Stimulated activated CD8-positive, alpha-beta memory T cell treated with anti-CD3 and anti-CD28 coated beads, Interleukin-4, amount 100 ng/mL, for 48 hours (primary cell): ENCODE measurements at regions not wholly inside any gene's neighbourhood (a gene's known extent, or its start where the extent isn't known, plus 50 kb on each side); places are given as distances from the start of the nearest gene placed in this dataset.

Experiments used
- DNase-seq: peaks from one replicate; pipeline ENCODE4 v3.0.0-alpha.2; 2020

- no peak for DNase-seq
Measured at GRCh38 chr6:113326781-113327180, 530.4 kb upstream of the MARCKS start.

DNA sequence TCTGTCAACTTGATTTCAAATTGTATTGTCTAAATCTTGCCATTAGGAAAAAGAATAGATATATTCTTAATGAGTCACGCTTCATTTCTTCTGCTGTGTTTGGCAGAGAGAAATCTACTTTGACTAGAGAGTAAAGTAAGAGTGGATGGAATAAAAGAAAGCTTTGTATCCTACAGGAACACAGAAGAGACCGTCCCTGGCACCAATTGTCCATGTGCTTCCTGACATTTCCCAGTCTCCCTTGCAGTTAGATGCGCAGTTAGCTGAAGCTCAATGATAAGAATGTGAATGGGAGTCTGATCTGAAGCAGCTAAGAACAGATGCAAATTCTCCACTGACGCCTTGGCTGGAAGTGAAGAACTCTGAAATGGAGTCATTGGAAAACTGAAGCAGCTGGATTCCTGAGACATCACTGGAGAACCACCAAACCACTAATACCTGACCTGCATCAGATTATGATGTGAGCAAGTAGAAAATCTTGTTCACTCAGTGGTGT is 528.2 kb upstream of the MARCKS start:
- DNase-seq: no peak

- DNase-seq: no peak
Measured at GRCh38 chr6:113329942-113330635, 527.1 kb upstream of the MARCKS start.

DNA sequence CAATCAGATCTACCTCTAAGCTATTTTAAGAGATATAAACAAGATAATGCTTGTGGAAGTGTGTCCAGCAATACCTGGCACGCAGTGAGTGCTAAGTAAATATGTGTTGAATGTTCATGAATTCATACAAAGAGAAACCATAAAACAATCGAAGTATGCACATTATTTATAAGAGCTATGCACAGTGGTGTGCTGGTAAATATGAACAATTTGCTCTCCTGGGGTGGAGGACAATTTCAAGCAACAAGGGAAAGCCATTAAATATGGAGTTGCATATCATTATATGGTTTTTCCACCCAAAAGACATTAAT is 526.6 kb upstream of the MARCKS start:
- DNase-seq: no peak

DNA sequence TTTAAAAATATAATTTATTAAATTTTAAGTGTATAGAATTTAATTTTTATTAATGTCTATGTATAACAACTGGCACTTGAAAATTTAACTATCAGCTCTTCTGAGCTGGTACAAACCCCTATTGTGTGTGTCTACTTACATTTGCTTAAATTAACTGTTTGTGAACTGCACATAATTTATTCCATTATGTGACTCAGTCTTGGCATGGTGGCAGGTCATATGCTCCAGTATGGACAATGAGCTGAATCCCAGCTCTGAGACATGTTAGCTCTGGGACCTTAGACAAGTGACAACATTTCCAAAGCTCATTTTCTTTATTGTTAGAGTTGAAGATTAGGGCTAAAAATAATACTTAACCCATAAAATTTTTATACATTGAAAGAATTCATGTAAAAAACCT is 526.1 kb upstream of the MARCKS start:
- no peak for DNase-seq

DNA sequence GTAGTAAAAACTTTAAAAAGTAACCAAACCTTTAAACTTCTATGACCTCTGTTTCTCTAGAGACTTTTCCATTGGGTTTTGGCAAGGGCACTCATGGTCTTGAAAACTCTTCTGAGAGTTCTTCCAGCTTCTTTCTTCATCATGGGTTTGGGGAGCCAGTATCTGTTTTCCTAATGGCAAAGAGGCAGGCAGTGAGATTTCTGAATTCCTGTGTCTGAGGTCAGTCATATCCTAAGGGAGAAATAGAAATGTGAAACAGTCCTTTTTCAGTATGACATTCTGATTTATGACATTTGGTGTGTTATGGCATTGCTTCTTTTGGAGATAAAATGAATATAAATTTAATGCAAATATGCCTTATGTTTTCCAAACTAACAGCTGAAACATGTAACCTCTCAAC is 518.5 kb upstream of the MARCKS start:
- DNase-seq: no peak

GRCh38 chr6:113339209-113339608 is 517.9 kb upstream of the MARCKS start:
- DNase-seq: no peak

GRCh38 chr6:113340371-113340770 is 516.8 kb upstream of the MARCKS start:
- DNase-seq: no peak

GRCh38 chr6:113343940-113344339 is 513.2 kb upstream of the MARCKS start:
- DNase-seq: no peak

DNA sequence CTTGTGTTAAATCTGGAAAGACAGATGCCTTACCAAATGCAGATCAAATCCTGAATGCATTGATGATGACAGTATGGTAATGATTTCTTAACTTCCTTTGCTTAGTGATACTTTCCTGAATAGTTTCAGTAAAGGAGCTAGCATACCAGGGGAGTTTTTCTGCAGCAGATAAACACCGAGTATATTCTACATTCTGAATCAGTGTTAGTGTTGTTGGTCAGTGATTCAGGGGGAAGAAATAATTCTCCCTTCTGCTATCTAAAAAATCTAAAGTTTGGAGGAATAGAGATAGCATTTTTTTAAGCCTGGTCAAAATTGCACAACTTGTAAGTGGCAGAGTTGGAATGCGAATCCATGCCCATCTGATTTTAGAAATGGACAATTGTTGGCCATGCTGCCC is 512.2 kb upstream of the MARCKS start:
- DNase-seq: no peak

DNA sequence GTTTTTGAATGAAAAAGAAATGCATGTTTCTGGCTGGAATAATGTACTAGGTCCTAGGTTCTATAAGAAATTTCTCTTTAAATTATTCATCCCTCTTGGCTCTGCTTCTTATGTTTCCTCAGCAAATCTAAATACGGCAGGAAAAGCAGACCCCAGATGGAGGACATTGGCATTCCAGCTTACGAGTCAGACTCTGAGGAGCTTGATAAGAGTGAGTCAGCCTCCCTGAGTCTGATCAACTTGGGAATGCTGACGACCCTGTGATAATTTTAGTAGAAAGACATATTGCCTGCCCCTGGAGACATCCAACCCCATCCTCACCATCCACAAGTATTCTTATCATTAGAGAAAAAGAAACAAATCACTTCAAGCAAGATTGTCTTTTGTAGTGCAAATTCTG is 509.7 kb upstream of the MARCKS start:
- no peak for DNase-seq

- no peak for DNase-seq
Measured at GRCh38 chr6:113350461-113350860, 506.7 kb upstream of the MARCKS start.

GRCh38 chr6:113351173-113351834 is 505.8 kb upstream of the MARCKS start:
- no peak for DNase-seq

- no peak for DNase-seq
Measured at GRCh38 chr6:113352029-113352801, 504.9 kb upstream of the MARCKS start.

- DNase-seq: no peak
Measured at GRCh38 chr6:113352831-113353230, 504.3 kb upstream of the MARCKS start.

DNA sequence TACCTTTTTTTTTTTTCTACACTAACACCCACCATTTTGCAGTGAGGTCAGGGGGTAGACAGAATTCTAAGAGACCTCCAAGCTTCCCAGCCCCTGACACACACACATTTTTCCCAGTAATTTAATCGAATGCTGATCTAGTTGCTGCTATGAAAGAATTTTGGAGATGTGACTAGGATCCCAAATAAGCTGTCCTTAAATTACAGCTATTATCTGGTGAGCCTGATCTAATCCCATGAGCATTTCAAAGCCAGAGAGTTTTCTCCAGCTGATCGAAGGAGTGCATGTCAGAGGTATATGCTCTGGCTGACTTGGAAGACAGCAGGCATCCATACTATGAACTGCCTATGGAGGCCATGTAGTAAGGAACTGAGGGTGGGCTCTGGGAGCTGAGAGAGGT is 503.8 kb upstream of the MARCKS start:
- DNase-seq: no peak

- no peak for DNase-seq
Measured at GRCh38 chr6:113354204-113354895, 502.8 kb upstream of the MARCKS start.

GRCh38 chr6:113356139-113356538 is 501.0 kb upstream of the MARCKS start:
- DNase-seq: no peak

- DNase-seq: no peak
Measured at GRCh38 chr6:113357041-113357440, 500.1 kb upstream of the MARCKS start.

DNA sequence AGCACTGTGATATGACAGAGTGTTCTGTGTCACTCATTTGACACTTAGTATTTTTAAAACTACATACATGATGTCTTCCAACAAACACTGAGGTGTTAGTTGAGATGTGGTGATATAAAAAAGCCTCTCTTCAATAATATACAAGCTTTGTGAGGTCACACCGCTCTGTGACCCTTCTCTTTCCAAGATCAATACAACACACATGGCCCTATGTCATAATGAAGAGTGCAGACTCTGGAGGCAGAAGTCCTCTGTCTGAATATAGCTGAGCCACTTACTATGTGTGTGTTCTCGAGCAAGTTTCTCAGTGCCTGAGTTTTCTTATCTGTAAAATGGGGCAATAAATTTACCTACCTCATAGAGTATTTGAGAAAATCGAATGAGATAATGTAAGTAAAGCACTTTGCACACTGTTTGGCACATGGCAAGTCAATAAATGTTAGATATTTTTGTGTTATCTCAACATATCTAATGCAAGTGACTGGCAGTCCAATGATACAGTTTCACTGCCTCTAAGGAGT is 499.0 kb upstream of the MARCKS start:
- no peak for DNase-seq

- no peak for DNase-seq
Measured at GRCh38 chr6:113359155-113360140, 497.7 kb upstream of the MARCKS start.
